ENCODE measurements at regions not wholly inside any gene's neighbourhood (a gene's known extent, or its start where the extent isn't known, plus 50 kb on each side); places are given as distances from the start of the nearest gene placed in this dataset.

GRCh38 chr6:22457996-22458395, 111.4 kb upstream of the HDGFL1 start:
- WGBS, result 83% methylated on average over 1 of the region's 1 CpG
- no peak for DNase-seq (ENCODE audit: low spot score)
- H3K4me1 ChIP-seq (ENCODE audit: control insufficient read depth in 4 of 4, insufficient read depth in 4 of 4, low read length in 3 of 4), result no peaks in the 10 kb centered on the region

GRCh38 chr6:22466665-22467245, 102.6 kb upstream of the HDGFL1 start:
- WGBS, result 82% methylated on average over 4 of the region's 4 CpGs
- no peak for DNase-seq (ENCODE audit: low spot score)
- H3K27ac ChIP-seq (ENCODE audit: low read depth in 1 of 2, low read length in 2 of 2), result no peak overlapping the region

More at GRCh38 chr6:22457996-22458395, 111.4 kb upstream of the HDGFL1 start:
- TF ChIP-seq, protein P1, sequence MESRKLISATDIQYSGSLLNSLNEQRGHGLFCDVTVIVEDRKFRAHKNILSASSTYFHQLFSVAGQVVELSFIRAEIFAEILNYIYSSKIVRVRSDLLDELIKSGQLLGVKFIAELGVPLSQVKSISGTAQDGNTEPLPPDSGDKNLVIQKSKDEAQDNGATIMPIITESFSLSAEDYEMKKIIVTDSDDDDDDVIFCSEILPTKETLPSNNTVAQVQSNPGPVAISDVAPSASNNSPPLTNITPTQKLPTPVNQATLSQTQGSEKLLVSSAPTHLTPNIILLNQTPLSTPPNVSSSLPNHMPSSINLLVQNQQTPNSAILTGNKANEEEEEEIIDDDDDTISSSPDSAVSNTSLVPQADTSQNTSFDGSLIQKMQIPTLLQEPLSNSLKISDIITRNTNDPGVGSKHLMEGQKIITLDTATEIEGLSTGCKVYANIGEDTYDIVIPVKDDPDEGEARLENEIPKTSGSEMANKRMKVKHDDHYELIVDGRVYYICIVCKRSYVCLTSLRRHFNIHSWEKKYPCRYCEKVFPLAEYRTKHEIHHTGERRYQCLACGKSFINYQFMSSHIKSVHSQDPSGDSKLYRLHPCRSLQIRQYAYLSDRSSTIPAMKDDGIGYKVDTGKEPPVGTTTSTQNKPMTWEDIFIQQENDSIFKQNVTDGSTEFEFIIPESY (IDR thresholded peaks at IDR 0.05), result no peak
- Histone ChIP-seq H3K4me3 (ENCODE audit: low read depth in 1 of 3, low read length in 3 of 3) (no peak overlapping the region), H3K36me3 (ENCODE audit: control insufficient read depth in 4 of 4, insufficient read depth in 3 of 4, low read depth in 1 of 4, low read length in 3 of 4) (no peaks in the 10 kb centered on the region), H3K9me3 (ENCODE audit: control insufficient read depth in 4 of 4, low read length in 3 of 4) (no peaks in the 10 kb centered on the region), H3K27ac (ENCODE audit: low read depth in 1 of 2, low read length in 2 of 2) (no peak overlapping the region), H3K27me3 (ENCODE audit: control insufficient read depth in 4 of 4, insufficient read depth in 4 of 4, low read length in 3 of 4) (no peaks in the 10 kb centered on the region), H3K9ac (ENCODE audit: low read depth in 1 of 2, low read length in 2 of 2) (no peak overlapping the region)

More at GRCh38 chr6:22466665-22467245, 102.6 kb upstream of the HDGFL1 start:
- no peaks in the 10 kb centered on the region for H3K27me3 ChIP-seq (ENCODE audit: control insufficient read depth in 4 of 4, insufficient read depth in 4 of 4, low read length in 3 of 4)
- H3K4me3 ChIP-seq (ENCODE audit: low read depth in 1 of 3, low read length in 3 of 3), result no peak overlapping the region
- no peaks in the 10 kb centered on the region for H3K9me3 ChIP-seq (ENCODE audit: control insufficient read depth in 4 of 4, low read length in 3 of 4)
- H3K36me3 ChIP-seq (ENCODE audit: control insufficient read depth in 4 of 4, insufficient read depth in 3 of 4, low read depth in 1 of 4, low read length in 3 of 4), result no peaks in the 10 kb centered on the region
- H3K4me1 ChIP-seq (ENCODE audit: control insufficient read depth in 4 of 4, insufficient read depth in 4 of 4, low read length in 3 of 4), result peaks cover 5 to 23% (median 13%) of the 10 kb centered on the region in 4 donors
- no peak overlapping the region for H3K9ac ChIP-seq (ENCODE audit: low read depth in 1 of 2, low read length in 2 of 2)
- TF ChIP-seq HNF4A (conservative IDR thresholded peaks at IDR 0.05) (no peak), RAD21 (IDR thresholded peaks at IDR 0.05) (no peak), REST (IDR thresholded peaks at IDR 0.05) (no peak), JUND (IDR thresholded peaks at IDR 0.05) (no peak), GABPA (IDR thresholded peaks at IDR 0.05 in 1 of 2, conservative IDR thresholded peaks at IDR 0.05 in 1 of 2) (no peak), EGR1 (IDR thresholded peaks at IDR 0.05; ENCODE audit: low read depth in 2 of 2) (no peak), MAX (IDR thresholded peaks at IDR 0.05) (no peak), HNF4G (IDR thresholded peaks at IDR 0.05) (no peak), SP1 (IDR thresholded peaks at IDR 0.05) (no peak), NR2F2 (IDR thresholded peaks at IDR 0.05) (no peak)
- TF ChIP-seq, protein P2, sequence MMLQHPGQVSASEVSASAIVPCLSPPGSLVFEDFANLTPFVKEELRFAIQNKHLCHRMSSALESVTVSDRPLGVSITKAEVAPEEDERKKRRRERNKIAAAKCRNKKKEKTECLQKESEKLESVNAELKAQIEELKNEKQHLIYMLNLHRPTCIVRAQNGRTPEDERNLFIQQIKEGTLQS (IDR thresholded peaks at IDR 0.05), result no peak
- TF ChIP-seq, protein P3, sequence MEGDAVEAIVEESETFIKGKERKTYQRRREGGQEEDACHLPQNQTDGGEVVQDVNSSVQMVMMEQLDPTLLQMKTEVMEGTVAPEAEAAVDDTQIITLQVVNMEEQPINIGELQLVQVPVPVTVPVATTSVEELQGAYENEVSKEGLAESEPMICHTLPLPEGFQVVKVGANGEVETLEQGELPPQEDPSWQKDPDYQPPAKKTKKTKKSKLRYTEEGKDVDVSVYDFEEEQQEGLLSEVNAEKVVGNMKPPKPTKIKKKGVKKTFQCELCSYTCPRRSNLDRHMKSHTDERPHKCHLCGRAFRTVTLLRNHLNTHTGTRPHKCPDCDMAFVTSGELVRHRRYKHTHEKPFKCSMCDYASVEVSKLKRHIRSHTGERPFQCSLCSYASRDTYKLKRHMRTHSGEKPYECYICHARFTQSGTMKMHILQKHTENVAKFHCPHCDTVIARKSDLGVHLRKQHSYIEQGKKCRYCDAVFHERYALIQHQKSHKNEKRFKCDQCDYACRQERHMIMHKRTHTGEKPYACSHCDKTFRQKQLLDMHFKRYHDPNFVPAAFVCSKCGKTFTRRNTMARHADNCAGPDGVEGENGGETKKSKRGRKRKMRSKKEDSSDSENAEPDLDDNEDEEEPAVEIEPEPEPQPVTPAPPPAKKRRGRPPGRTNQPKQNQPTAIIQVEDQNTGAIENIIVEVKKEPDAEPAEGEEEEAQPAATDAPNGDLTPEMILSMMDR (IDR thresholded peaks at IDR 0.05; ENCODE audit: low read depth, low read length, missing input control), result no peak
- TF ChIP-seq, protein P1 (IDR thresholded peaks at IDR 0.05), result no peak
